Suppressor macrophage (primary cell): ENCODE measurements at regions not wholly inside any gene's neighbourhood (a gene's known extent, or its start where the extent isn't known, plus 50 kb on each side); places are given as distances from the start of the nearest gene placed in this dataset.

Experiments
- DNase-seq, 4 experiments: peaks; one replicate each; pipeline ENCODE4 v3.0.0-alpha.2; 2020 to 2022

DNA sequence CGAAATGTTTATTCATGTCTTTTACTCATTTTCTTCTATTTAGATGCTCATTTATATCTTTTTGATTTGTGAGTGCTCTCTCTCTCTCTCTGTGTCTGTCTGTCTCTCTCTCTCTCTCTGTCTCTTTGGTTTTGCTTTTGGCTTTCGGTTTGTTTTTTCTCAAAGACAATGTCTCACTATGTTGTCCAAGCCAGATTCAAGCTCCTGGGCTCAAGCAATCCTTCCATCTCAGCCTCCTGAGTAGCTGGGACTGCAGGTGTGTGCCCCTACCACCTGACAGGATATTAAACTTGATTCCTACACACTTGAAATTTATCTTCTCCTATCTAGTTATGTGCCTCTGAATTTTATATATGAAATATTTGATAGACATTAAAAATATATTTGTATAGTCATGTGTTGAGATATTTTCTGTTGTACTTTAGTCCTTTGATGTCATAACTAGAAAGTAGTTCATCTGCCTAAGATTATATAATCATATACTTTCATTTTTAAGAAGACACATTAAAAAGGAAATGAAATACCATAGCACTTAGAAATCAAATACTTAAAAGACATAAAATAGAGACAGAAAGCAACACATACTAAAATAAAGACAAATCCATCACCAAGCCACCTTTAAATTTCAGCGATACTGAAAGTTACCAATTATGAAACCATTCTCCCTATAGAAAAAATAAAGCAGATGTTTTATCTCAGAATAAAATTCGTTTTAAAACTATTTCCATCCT lies 68.1 kb upstream of the SFMBT2 start:
- DNase-seq = no peak

GRCh38 chr10:7477538-7478334 lies 66.9 kb upstream of the SFMBT2 start:
- no peak for DNase-seq

DNA sequence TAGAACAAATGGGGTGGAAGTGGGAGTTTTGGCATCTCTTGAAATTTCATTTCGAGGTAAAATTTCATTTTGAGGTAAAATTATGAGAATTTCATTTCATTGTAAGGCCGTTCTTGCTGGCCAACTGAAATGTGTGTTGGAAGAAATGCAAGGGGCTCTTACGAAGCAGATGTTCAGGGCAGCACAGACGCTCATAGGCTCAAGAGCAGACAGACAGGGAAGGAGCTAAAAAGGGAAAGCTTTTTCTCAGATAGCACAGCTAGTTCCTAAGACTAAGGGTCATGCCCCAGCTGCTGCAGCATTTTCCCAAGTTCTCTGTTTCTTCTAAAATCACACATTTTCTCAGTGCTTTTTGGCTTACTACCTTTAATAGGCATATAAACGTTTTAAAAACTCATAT lies 65.1 kb upstream of the SFMBT2 start:
- peak; percentile 37 to 73 (median 62) for DNase-seq

GRCh38 chr10:7475046-7475911 lies 64.4 kb upstream of the SFMBT2 start:
- peak; percentile 34 to 61 (median 50) for DNase-seq

DNA sequence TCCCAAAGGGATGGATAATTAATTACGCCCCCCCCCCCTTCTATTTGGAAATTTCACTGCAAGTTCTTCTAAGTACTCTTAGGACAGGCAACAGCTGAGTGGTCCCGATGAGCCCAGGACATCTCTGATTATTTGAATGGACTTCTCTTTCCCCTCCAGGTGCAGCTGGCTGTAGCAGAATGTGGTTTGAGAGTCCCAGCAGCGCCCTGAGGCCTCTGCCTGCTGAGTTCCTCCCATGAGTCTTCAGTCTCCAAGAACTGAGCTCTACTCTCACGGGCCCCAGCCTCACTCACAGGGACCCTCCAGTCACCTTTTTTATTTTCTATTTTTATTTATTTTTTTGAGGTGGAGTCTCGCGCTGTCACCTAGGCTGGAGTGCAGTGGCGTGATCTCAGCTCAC lies 63.6 kb upstream of the SFMBT2 start:
- no peak for DNase-seq

GRCh38 chr10:7473474-7473873 lies 62.6 kb upstream of the SFMBT2 start:
- DNase-seq = no peak

GRCh38 chr10:7471720-7472367 lies 61.0 kb upstream of the SFMBT2 start:
- DNase-seq = peak; percentile 71 to 83 (median 75)

- no peak for DNase-seq
Measured at GRCh38 chr10:7470371-7470770, 59.5 kb upstream of the SFMBT2 start.

DNA sequence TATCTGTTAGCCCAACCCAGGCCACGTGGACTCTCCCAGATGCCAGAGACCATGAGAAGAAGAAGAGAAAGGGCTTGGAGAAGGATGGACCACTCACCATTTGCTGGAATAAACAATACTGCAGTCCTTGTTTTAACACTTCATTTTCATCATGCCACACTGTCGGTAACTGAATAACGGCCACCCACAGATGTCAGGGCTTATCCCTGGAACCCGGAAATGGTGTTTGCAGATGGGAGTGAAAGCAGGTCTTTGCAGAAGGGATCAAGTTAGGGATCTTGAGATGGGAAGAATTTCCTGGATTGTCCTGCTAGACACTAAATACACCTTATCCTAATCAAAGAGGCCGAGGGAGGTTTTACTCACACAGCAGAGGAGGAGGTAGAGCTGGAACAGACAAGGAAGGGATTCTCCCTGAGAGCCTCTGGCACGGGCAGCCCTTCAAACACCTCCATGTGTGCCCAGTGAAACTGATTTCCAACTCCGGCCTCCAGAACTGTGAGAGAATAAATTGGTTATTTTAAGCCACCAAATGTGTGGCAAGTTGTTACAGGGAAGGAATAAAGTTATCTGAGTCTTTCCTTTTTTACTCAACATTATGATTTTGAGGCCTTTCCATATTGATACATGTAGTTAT lies 56.3 kb upstream of the SFMBT2 start:
- no peak for DNase-seq

DNA sequence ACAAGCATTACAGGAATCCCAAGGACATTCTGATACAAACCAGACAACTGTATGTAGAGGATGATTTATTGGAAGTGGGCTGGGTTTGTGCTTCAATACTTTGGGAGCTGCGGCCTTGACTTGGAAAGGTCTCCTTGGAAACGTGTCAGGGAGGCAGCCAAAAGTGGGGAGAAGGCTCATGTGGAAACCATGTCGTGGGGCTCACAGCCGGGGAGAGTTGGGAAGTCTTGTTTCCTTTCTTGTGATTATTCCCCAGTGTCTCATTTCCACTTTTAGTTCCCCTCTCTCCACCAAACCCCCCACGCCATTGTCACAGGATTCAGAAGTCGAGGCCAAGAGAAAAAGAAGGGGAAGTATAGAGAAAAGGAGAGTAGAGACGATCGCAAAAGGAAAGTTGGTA lies 53.9 kb upstream of the SFMBT2 start:
- peak; percentile 41 to 82 (median 72) for DNase-seq
